ENCODE measurements at regions not wholly inside any gene's neighbourhood (a gene's known extent, or its start where the extent isn't known, plus 50 kb on each side); places are given as distances from the start of the nearest gene placed in this dataset.
A peak's percentile ranks its signal among the peaks of the same experiment; 100 is the strongest.
"Not testable (repeated sequence)": the region's sequence is repeated elsewhere in the genome, so short reads cannot be mapped to it uniquely, and the experiment has no call there.

DNA sequence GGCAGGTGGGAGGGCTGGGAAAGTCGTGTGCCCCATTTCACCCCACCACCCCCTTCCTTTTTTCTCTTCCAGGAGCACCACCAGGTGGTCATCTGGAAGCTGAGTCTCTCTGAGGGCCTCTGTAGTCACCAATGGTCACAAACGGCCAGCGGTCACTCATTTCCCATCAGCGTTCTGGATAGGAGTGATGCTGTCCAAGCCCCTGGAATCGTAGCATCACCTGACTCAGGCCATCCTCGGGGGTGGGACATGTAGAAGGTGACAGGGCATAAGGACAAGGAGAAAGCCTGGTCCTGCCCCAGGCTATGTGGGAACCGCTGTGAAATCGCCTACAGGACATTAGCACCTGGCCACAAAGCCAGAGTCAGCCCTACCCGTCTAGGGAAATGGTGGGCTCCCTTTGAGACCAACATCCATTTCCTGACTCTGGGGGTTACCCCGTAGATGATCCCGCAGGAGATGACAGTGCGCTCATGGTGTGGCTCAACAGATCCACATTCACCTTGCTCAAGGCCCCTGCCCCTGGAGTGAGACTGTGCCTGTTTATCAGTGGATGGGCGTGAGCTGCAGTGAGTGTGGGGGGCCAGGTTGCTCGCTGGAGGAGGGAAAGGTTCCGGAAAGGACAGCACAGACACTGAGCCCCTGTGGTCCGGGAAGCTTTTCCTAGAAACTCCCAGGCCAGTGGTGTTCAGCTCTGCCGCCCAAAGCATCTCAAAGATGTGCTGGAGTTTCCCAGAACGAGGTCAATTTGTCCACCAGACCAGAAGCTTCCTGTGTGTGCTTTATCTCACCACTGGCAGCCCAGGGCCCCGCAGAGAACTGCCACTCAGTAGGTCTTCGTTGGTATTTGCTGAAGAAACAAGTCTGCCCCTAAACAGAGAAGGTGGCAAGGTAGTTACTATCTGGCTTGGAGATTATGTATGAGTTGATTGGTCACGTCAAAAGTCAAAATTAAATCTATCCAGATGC is 61.1 kb upstream of the UNC5A start:
- peak; percentile 62 for DNase-seq (ENCODE audit: low spot score)

DNA sequence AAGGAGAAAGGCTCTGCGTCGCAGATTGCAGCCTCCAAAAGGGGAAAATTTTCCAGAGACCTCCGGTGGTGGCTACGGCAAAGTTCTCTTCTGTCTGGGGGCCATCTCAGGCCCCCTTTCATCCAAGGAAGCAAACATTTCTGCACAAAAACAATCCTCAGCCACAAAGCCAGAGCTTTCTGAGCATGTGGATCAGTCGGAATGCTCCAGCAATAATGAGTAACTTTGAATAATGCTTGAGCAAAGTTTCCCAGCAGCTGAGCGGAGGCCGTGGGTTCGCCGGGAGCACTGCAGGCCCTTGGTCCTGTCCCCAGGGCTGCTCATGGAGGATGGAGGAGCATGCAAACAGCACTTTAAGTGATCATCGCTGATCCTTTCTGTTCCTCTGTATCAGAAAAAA is 60.2 kb upstream of the UNC5A start:
- DNase-seq (ENCODE audit: low spot score), result no peak
- TF ChIP-seq, protein P1, sequence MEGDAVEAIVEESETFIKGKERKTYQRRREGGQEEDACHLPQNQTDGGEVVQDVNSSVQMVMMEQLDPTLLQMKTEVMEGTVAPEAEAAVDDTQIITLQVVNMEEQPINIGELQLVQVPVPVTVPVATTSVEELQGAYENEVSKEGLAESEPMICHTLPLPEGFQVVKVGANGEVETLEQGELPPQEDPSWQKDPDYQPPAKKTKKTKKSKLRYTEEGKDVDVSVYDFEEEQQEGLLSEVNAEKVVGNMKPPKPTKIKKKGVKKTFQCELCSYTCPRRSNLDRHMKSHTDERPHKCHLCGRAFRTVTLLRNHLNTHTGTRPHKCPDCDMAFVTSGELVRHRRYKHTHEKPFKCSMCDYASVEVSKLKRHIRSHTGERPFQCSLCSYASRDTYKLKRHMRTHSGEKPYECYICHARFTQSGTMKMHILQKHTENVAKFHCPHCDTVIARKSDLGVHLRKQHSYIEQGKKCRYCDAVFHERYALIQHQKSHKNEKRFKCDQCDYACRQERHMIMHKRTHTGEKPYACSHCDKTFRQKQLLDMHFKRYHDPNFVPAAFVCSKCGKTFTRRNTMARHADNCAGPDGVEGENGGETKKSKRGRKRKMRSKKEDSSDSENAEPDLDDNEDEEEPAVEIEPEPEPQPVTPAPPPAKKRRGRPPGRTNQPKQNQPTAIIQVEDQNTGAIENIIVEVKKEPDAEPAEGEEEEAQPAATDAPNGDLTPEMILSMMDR (IDR thresholded peaks at IDR 0.05), result no peak
- no peak overlapping the region for H3K4me3 ChIP-seq
- no peak overlapping the region for H3K27ac ChIP-seq

More for the DNA sequence above, 61.1 kb upstream of the UNC5A start:
- Histone ChIP-seq H3K27ac (no peak overlapping the region), H3K4me3 (no peak overlapping the region)
- TF ChIP-seq, protein P1 (IDR thresholded peaks at IDR 0.05), result no peak

DNA sequence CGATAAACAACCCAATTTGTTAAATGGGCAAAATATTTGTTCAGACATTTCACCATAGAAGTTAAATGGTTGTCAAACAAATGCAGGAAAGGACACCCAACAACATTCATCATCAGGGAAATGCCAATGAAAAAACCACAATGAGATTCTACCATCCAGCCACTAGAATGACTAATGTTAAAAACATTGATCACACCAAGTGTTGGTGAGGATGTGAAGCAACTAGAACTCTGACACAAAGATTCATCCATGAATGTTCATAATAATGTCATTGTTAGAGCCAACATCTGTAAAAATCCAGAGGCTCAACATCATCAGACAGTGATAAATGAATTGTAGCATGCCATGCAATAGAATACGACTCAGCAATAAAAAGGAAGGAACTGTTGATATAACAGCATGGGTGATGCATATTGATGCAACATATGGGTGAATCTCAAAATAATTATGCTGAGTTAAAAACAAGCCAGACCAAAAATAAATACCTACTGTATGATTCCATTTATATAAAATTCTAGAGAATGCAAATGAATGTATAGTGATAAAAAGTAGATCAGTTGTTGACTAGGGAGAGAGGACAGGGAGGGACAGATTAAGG is 55.9 kb upstream of the UNC5A start:
- no peak for DNase-seq (ENCODE audit: low spot score)
- H3K27ac ChIP-seq, result no peak overlapping the region
- H3K4me3 ChIP-seq, result no peak overlapping the region
- TF ChIP-seq, protein P1 (IDR thresholded peaks at IDR 0.05), result no peak

DNA sequence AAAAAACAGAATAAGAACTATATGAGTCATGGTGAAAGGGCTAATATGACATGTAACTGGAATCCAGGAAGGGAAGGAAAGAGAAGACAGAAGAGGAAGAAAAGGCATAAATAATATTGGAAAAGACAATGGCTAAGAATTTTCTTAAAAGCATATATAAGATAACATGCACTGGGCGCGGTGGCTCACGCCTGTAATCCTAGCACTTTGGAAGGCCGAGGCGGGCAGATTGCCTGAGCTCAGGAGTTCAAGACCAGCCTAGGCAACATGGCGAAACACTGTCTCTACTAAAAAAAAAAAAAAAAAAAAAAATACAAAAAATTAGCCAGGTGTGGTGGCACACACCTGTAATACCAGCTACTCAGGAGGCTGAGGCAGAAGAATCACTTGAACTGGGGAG is 54.8 kb upstream of the UNC5A start:
- not testable (repeated sequence) for H3K27ac ChIP-seq; H3K4me3 ChIP-seq; DNase-seq (ENCODE audit: low spot score)

DNA sequence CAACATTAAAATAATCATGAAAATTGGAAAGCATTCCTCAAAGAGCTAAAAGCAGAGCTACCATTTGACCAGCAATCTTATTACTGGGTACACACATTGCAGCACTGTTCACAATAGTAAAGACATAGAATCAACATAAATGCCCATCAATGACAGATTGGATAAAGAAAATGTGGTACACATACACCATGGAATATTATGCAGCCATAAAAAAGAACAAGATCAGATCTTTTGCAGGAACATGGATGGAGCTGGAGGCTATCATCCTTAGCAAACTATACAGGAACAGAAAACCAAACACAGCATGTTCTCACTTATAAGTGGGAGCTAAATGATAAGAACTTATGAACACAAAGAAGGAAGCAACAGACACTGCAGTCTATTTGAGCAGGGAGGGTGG is 52.8 kb upstream of the UNC5A start:
- H3K27ac ChIP-seq; DNase-seq (ENCODE audit: low spot score); H3K4me3 ChIP-seq: not testable (repeated sequence)

Data from coronary artery (tissue), 2 donors.